H9 (cell line): ENCODE measurements at regions not wholly inside any gene's neighbourhood (a gene's known extent, or its start where the extent isn't known, plus 50 kb on each side); places are given as distances from the start of the nearest gene placed in this dataset.

ENCODE experiments used
- DNase-seq: peaks from one replicate; pipeline ENCODE4 v3.0.0-alpha.2; 2017
- H2AFZ ChIP-seq: one replicate; pipeline ENCODE4 v1.6.1; 2013; ENCODE audit warnings: mild to moderate bottlenecking, low read length, control low read depth, moderate library complexity
- H2AK5ac ChIP-seq: 2 replicates; pipeline ENCODE4 v1.6.1; 2013; ENCODE audit warnings: low read length, control low read depth, mixed read lengths; ENCODE audit not compliant: insufficient read length
- H2BK120ac ChIP-seq: one replicate; pipeline ENCODE4 v1.6.1; 2013; ENCODE audit warnings: low read depth, mild to moderate bottlenecking, low read length, control low read depth, inconsistent platforms; ENCODE audit not compliant: poor library complexity, severe bottlenecking
- H2BK12ac ChIP-seq: 2 replicates; pipeline ENCODE4 v1.6.1; 2013; ENCODE audit warnings: low read length, control low read depth, mixed read lengths, low read depth; ENCODE audit not compliant: insufficient read length
- H2BK15ac ChIP-seq: 2 replicates; pipeline ENCODE4 v1.6.1; 2013; ENCODE audit warnings: low read depth, low read length, control low read depth
- H2BK20ac ChIP-seq: one replicate; pipeline ENCODE4 v1.6.1; 2013; ENCODE audit warnings: low read depth, mild to moderate bottlenecking, low read length, control low read depth, inconsistent platforms; ENCODE audit not compliant: poor library complexity, severe bottlenecking
- H2BK5ac ChIP-seq: 2 replicates; pipeline ENCODE4 v1.6.1; 2013; ENCODE audit warnings: low read length, control low read depth, mixed read lengths; ENCODE audit not compliant: insufficient read length
- H3K14ac ChIP-seq: 2 replicates; pipeline ENCODE4 v1.6.1; 2013; ENCODE audit warnings: low read length, control low read depth; ENCODE audit not compliant: insufficient read depth
- H3K18ac ChIP-seq: 2 replicates; pipeline ENCODE4 v1.6.1; 2013; ENCODE audit warnings: low read depth, mild to moderate bottlenecking, mixed read lengths, low read length, control low read depth; ENCODE audit not compliant: insufficient read length
- H3K23ac ChIP-seq: 2 replicates; pipeline ENCODE4 v1.6.1; 2013; ENCODE audit warnings: low read length, control low read depth, mixed read lengths, low read depth; ENCODE audit not compliant: insufficient read length
- H3K23me2 ChIP-seq: 2 replicates; pipeline ENCODE4 v1.6.1; 2013; ENCODE audit warnings: low read depth, mild to moderate bottlenecking, mixed read lengths, low read length, control low read depth; ENCODE audit not compliant: insufficient read length, poor library complexity, severe bottlenecking
- H3K27ac ChIP-seq: 2 replicates; pipeline ENCODE4 v1.5.1; 2013; ENCODE audit warnings: low read length, control low read depth, mixed read lengths, low read depth; ENCODE audit not compliant: insufficient read length
- H3K27me3 ChIP-seq: 2 replicates; pipeline ENCODE4 v1.6.1; 2013; ENCODE audit warnings: low read length, control low read depth, inconsistent platforms; ENCODE audit not compliant: insufficient read depth
- H3K4ac ChIP-seq: 2 replicates; pipeline ENCODE4 v1.6.1; 2013; ENCODE audit warnings: low read depth, mild to moderate bottlenecking, control low read depth, inconsistent platforms, low read length, moderate library complexity
- H3K4me1 ChIP-seq: 2 replicates; pipeline ENCODE4 v1.6.1; 2013; ENCODE audit warnings: low read length, control low read depth, inconsistent platforms; ENCODE audit not compliant: insufficient read depth
- H3K4me2 ChIP-seq: 2 replicates; pipeline ENCODE4 v1.6.1; 2013; ENCODE audit warnings: low read length, control low read depth, mixed read lengths; ENCODE audit not compliant: insufficient read length, insufficient read depth
- H3K56ac ChIP-seq: 2 replicates; pipeline ENCODE4 v1.6.1; 2013; ENCODE audit warnings: low read depth, mild to moderate bottlenecking, mixed read lengths, low read length, control low read depth; ENCODE audit not compliant: insufficient read length
- H3K79me1 ChIP-seq: 2 replicates; pipeline ENCODE4 v1.6.1; 2013; ENCODE audit warnings: low read depth, mild to moderate bottlenecking, moderate library complexity, low read length, control low read depth, inconsistent platforms; ENCODE audit not compliant: insufficient read depth, poor library complexity, severe bottlenecking
- H3K79me2 ChIP-seq: 2 replicates; pipeline ENCODE4 v1.6.1; 2013; ENCODE audit warnings: low read length, control low read depth, inconsistent platforms; ENCODE audit not compliant: insufficient read depth
- H3K9ac ChIP-seq: 2 replicates; pipeline ENCODE4 v1.6.1; 2013; ENCODE audit warnings: low read length, control low read depth, mixed read lengths; ENCODE audit not compliant: insufficient read length; ENCODE audit errors: extremely low read depth
- H3K9me3 ChIP-seq: one replicate; pipeline ENCODE4 v1.6.1; 2013; ENCODE audit warnings: low read depth, low read length, inconsistent platforms; ENCODE audit not compliant: control insufficient read depth
- H3T11ph ChIP-seq: one replicate; pipeline ENCODE4 v1.6.1; 2013; ENCODE audit warnings: mild to moderate bottlenecking, low read length, control low read depth, inconsistent platforms
- H4K20me1 ChIP-seq: one replicate; pipeline ENCODE4 v1.6.1; 2013; ENCODE audit not compliant: control insufficient read depth, insufficient read length, insufficient read depth
- H4K5ac ChIP-seq: 2 replicates; pipeline ENCODE4 v1.6.1; 2013; ENCODE audit warnings: low read depth, mild to moderate bottlenecking, mixed read lengths, low read length, control low read depth; ENCODE audit not compliant: insufficient read length
- H4K8ac ChIP-seq: replicated peaks from 2 replicates; pipeline ENCODE4 v1.6.1; 2013; ENCODE audit warnings: low read length, control low read depth, mixed read lengths, low read depth; ENCODE audit not compliant: insufficient read length
- H4K91ac ChIP-seq: 2 replicates; pipeline ENCODE4 v1.6.1; 2013; ENCODE audit warnings: low read depth, mild to moderate bottlenecking, moderate library complexity, mixed read lengths, low read length, control low read depth; ENCODE audit not compliant: insufficient read length
- H3K27ac Mint-ChIP-seq, 3 experiments: 2 replicates in 2 of 3; 3 replicates in 1 of 3; pipeline ENCODE4 v1.8.0; 2020 to 2021; ENCODE audit warnings: mixed read lengths in 3 of 3, mild to moderate bottlenecking in 1 of 3, moderate library complexity in 1 of 3
- H3K27me3 Mint-ChIP-seq: 2 replicates; pipeline ENCODE4 v1.8.0; 2021; ENCODE audit warnings: low read depth, mild to moderate bottlenecking, moderate library complexity, mixed read lengths
- H3K36me3 Mint-ChIP-seq, 3 experiments: 2 replicates in 2 of 3; 3 replicates in 1 of 3; pipeline ENCODE4 v1.8.0; 2020 to 2021; ENCODE audit warnings: low read depth in 3 of 3, mixed read lengths in 3 of 3; ENCODE audit not compliant: insufficient read depth in 1 of 3
- H3K4me1 Mint-ChIP-seq, 2 experiments: 2 replicates each; pipeline ENCODE4 v1.8.0; 2020; ENCODE audit warnings: mixed read lengths in 2 of 2
- H3K4me3 Mint-ChIP-seq, 2 experiments: 2 replicates in 1 of 2; 3 replicates in 1 of 2; pipeline ENCODE4 v1.8.0; 2020 to 2021; ENCODE audit warnings: mild to moderate bottlenecking in 2 of 2, mixed read lengths in 2 of 2, moderate library complexity in 1 of 2
- H3K9me3 Mint-ChIP-seq, 2 experiments: 2 replicates in 1 of 2; 3 replicates in 1 of 2; pipeline ENCODE4 v1.8.0; 2020; ENCODE audit warnings: mild to moderate bottlenecking in 2 of 2, mixed read lengths in 2 of 2, moderate library complexity in 1 of 2
- CTCF ChIP-seq: fragments of 200-600 bp; sonication (generic); conservative IDR thresholded peaks from 3 replicates; pipeline ENCODE4 v1.8.0; 2021; ENCODE audit warnings: antibody characterized with exemption, mild to moderate bottlenecking
- WGBS: extraction: QIAGEN DNeasy Blood & Tissue Kit; methylation state at CpG from one replicate; pipeline ENCODE4 v1.1.7; 2013; ENCODE audit warnings: missing lambda C conversion rate, low lambda C conversion rate, mixed read lengths; ENCODE audit not compliant: insufficient read length; ENCODE audit errors: extremely low coverage; 5-methylcytosine and 5-hydroxymethylcytosine counted together

- WGBS, result no CpG with 5 or more reads among the region's 5 CpGs
- Mint-ChIP-seq H3K4me1 (peaks cover 28 to 29% of the 10 kb centered on the region in 2 experiments), H3K36me3 (peaks cover 2 to 24% (median 19%) of the 10 kb centered on the region in 3 experiments; a peak in 4 of 7 replicates), H3K27ac (no peak overlapping the region; a peak in 1 of 7 replicates), H3K9me3 (no peaks in the 10 kb centered on the region), H3K27me3 (no peaks in the 10 kb centered on the region), H3K4me3 (no peak overlapping the region)
- H3K18ac ChIP-seq, result no peak overlapping the region
- no peak overlapping the region for H2BK15ac ChIP-seq
- no peaks in the 10 kb centered on the region for H3K79me1 ChIP-seq
- no peak overlapping the region for H3K27ac ChIP-seq
- H4K5ac ChIP-seq, result no peak overlapping the region
- no peak overlapping the region for H3K4ac ChIP-seq
- H3K9ac ChIP-seq, result no peak overlapping the region
- H2BK12ac ChIP-seq, result no peak overlapping the region
- H2BK120ac ChIP-seq, result no peak overlapping the region
- no peak overlapping the region for H3K4me2 ChIP-seq
- no peak overlapping the region for H2AK5ac ChIP-seq
- no peak overlapping the region for H3K23ac ChIP-seq
- H4K91ac ChIP-seq, result no peak overlapping the region
- H2BK5ac ChIP-seq, result no peak overlapping the region
- H3K9me3 ChIP-seq, result no peaks in the 10 kb centered on the region
- H4K20me1 ChIP-seq, result no peaks in the 10 kb centered on the region
- H3K14ac ChIP-seq, result no peak overlapping the region
- H2BK20ac ChIP-seq, result no peak overlapping the region
- no peak overlapping the region for H2AFZ ChIP-seq
- no peak for TF ChIP-seq CTCF
- H3K4me1 ChIP-seq, result 0 out of 2 replicates have a peak, but pooled peaks cover 3% of the 10 kb centered on the region
- no peaks in the 10 kb centered on the region for H3K27me3 ChIP-seq
- H3T11ph ChIP-seq, result no peak overlapping the region
- no peak overlapping the region for H3K56ac ChIP-seq
- no peak for DNase-seq
- no peaks in the 10 kb centered on the region for H3K79me2 ChIP-seq
- no peak overlapping the region for H4K8ac ChIP-seq
- no peaks in the 10 kb centered on the region for H3K23me2 ChIP-seq
Observed at GRCh38 chr11:27210531-27210930, 152.5 kb downstream of the CCDC34 start.
